HG03558 (cell line): ENCODE measurements at regions not wholly inside any gene's neighbourhood (a gene's known extent, or its start where the extent isn't known, plus 50 kb on each side); places are given as distances from the start of the nearest gene placed in this dataset.
"Not testable (repeated sequence)": the region's sequence is repeated elsewhere in the genome, so short reads cannot be mapped to it uniquely, and the experiment has no call there.

Experiments used
- ATAC-seq: cut with Tn5 transposase; IDR thresholded peaks from one replicate; pipeline ENCODE4 v1.9.1; 2021; ENCODE audit warnings: moderate number of reproducible peaks; ENCODE audit not compliant: unreplicated experiment; ENCODE audit errors: extremely low read depth

GRCh38 chr4:123622572-123622971 is 226.0 kb downstream of the SPRY1 start:
- no peak for ATAC-seq

- no peak for ATAC-seq
These were observed 227.0 kb downstream of the SPRY1 start for GRCh38 chr4:123623611-123624010.

- ATAC-seq: peak; percentile 58
These were observed 228.4 kb downstream of the SPRY1 start for GRCh38 chr4:123624959-123625358.

- ATAC-seq: no peak
These were observed 231.7 kb downstream of the SPRY1 start for GRCh38 chr4:123628288-123628687.

GRCh38 chr4:123631786-123632692 is 235.4 kb downstream of the SPRY1 start:
- no peak for ATAC-seq

GRCh38 chr4:123632693-123633030 is 236.1 kb downstream of the SPRY1 start:
- ATAC-seq: no peak

GRCh38 chr4:123638834-123639233 is 242.2 kb downstream of the SPRY1 start:
- ATAC-seq: no peak

GRCh38 chr4:123640271-123640670 is 243.7 kb downstream of the SPRY1 start:
- no peak for ATAC-seq

GRCh38 chr4:123640824-123641223 is 244.2 kb downstream of the SPRY1 start:
- ATAC-seq: no peak

GRCh38 chr4:123643691-123644090 is 247.1 kb downstream of the SPRY1 start:
- no peak for ATAC-seq

GRCh38 chr4:123649250-123649644 is 252.7 kb downstream of the SPRY1 start:
- peak; percentile 71 for ATAC-seq

- peak; percentile 15 for ATAC-seq
These were observed 253.2 kb downstream of the SPRY1 start for GRCh38 chr4:123649645-123650391.

- ATAC-seq: no peak
These were observed 254.5 kb downstream of the SPRY1 start for GRCh38 chr4:123651066-123651465.

- ATAC-seq: no peak
These were observed 255.1 kb downstream of the SPRY1 start for GRCh38 chr4:123651536-123652180.

- no peak for ATAC-seq
These were observed 255.9 kb downstream of the SPRY1 start for GRCh38 chr4:123652476-123652875.

- ATAC-seq: no peak
These were observed 256.6 kb downstream of the SPRY1 start for GRCh38 chr4:123653236-123653635.

GRCh38 chr4:123656746-123657294 is 260.2 kb downstream of the SPRY1 start:
- not testable (repeated sequence) for ATAC-seq

GRCh38 chr4:123657606-123658005 is 261.0 kb downstream of the SPRY1 start:
- ATAC-seq: not testable (repeated sequence)

GRCh38 chr4:123659262-123659661 is 262.7 kb downstream of the SPRY1 start:
- no peak for ATAC-seq

- ATAC-seq: no peak
These were observed 263.1 kb downstream of the SPRY1 start for GRCh38 chr4:123659730-123660129.
